ENCODE measurements at regions not wholly inside any gene's neighbourhood (a gene's known extent, or its start where the extent isn't known, plus 50 kb on each side); places are given as distances from the start of the nearest gene placed in this dataset.

- DNase-seq = no peak
Observed at GRCh38 chr18:43574974-43575373, 297.7 kb upstream of the SYT4 start.

- no peak for DNase-seq
Observed at GRCh38 chr18:43578211-43578610, 300.9 kb upstream of the SYT4 start.

- DNase-seq = peak; percentile 25
Observed at GRCh38 chr18:43578706-43579105, 301.4 kb upstream of the SYT4 start.

GRCh38 chr18:43581936-43582519 lies 304.7 kb upstream of the SYT4 start:
- no peak for DNase-seq

DNA sequence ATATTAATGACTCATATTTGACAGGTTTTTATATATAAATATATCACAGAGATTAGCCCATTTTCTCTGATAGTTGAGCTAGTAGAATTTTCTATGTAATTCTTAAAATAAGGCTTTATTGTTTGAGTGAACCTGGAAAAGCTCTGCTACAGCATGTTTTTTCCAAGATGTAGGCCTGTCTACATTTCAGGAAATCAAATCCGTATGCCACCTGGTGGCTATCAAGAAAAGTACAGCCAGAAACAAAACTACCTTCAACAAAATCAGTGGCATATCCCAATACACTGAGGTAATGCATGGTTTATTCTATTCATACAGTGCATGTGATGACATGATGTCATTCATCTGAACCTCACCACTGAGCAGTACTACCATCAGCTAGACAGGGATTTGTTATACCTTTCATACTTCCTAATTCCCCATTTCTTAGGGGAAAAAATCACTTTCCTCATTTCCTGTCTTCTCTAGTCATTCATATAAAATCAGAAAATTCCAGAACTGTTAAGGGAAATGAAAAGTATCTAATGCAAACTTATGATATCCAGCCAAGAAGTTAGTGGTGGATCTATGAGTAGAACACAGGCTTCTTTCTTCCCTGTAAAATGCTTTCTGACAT lies 310.4 kb upstream of the SYT4 start:
- DNase-seq = peak; percentile 80

GRCh38 chr18:43588838-43589237 lies 311.5 kb upstream of the SYT4 start:
- no peak for DNase-seq

GRCh38 chr18:43589611-43590151 lies 312.4 kb upstream of the SYT4 start:
- DNase-seq = no peak

DNA sequence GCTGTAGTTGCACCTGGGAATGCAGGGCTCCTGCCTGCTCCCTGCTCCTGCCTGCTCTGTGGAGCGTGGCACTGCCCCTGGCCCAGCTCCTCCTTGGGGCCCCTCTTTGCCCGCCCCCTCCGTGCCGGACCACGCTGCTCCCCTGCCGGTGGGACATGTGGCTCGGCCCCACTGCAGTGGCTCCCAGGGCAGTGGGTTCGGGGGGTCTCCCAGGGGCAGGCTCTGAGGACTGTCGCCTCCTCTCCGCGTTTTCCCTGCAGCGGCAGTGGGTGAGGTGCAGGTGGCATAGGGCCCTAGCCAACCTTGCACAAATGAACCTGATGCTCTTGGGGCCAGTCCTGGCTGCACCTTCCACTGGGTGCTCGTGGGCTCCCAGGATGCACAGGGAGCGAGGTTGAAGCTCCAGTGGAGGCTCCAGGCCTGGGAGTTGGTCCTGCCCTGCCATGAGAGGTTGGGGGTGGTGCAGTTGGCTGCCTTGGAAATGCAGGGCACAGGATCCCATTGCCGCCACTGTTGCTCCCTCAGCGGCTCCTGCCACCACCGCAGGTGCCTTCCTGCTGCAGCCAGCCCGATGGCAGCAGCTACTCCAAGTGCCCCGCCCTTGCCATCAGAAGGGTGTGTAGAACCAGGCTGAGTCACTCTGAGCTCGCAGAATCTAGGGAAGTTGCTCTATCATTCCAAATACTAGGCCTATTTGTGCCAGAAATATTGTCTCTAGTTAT lies 313.1 kb upstream of the SYT4 start:
- DNase-seq = peak; percentile 43

- no peak for DNase-seq
Observed at GRCh38 chr18:43592269-43592668, 315.0 kb upstream of the SYT4 start.

GRCh38 chr18:43596105-43596712 lies 318.9 kb upstream of the SYT4 start:
- DNase-seq = peak; percentile 79

DNA sequence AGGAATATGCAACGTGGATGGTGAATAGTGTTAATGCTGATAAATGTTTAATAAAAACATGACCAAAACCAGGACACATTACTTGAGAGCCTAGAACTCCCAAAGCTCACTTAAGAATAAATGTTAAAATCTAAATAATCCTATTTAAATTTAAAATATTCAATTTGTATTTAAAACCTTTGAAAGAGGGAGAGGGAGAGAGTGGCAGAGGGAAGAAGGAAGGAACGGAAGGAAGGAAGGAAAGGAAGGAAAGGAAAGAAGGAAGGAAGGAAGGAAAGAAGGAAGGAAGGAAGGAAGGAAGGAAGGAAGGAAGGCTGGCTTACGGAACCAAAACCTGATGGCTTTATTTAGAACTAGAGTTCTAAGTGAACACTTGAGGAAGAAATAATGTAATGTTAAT lies 324.1 kb upstream of the SYT4 start:
- no peak for DNase-seq

DNA sequence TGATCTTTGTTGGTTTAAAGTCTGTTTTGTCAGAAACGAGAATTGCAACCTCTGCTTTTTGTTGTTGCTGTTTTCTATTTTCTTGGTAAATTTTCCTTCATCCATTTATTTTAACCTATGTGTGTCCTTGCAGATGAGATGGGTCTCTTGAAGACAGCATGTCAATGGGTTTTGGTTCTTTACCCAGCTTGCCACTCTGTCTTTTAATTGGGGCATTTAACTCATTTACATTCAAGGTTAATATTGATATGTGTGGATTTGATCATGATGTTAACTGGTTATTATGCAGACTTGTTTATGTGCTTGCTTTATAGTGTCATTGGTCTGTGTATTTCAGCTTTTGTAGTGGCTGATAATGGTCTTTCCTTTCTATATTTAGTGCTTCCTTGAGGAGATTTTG lies 327.9 kb upstream of the SYT4 start:
- no peak for DNase-seq

DNA sequence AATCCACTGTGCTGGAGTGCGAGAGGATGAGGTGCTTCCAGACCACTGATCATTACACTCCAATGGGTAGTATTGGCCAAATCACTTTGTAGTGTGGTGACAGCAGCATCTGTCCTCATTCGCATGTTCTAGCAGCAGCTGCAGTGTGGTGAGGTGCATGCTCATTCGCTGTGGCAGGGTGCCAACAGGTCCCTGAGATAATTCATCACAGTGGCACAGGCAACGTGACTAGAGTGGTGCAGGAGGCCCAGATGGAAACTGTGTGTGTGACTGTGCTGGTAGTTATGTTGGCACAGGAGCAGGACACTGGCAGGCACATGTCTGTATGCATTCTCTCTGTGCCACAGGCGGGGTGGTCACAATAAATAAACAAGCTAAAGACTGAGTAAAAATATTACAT lies 329.5 kb upstream of the SYT4 start:
- DNase-seq = peak; percentile 74

- DNase-seq = peak; percentile 72
Observed at GRCh38 chr18:43620936-43621335, 343.6 kb upstream of the SYT4 start.

GRCh38 chr18:43622024-43622423 lies 344.7 kb upstream of the SYT4 start:
- DNase-seq = no peak

DNA sequence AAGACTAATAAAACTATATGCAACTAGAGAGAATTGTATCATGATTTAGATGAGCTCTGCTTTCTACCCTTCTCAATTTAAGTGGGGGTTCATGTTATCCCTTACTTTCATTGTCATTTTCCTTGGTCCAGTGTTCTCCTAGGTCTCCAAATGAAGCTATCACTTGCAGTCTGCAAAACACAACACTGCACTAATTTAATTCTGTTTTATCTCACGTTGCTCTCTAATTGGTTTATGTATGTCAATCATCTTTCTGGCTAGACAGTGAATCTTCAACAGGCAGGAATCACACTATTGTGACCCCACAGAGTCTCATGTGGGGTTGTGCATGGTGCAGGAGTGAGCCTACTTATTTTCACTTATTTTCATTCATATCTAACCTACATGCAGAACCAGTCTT lies 348.3 kb upstream of the SYT4 start:
- DNase-seq = no peak

GRCh38 chr18:43627848-43628530 lies 350.7 kb upstream of the SYT4 start:
- peak; percentile 19 for DNase-seq

DNA sequence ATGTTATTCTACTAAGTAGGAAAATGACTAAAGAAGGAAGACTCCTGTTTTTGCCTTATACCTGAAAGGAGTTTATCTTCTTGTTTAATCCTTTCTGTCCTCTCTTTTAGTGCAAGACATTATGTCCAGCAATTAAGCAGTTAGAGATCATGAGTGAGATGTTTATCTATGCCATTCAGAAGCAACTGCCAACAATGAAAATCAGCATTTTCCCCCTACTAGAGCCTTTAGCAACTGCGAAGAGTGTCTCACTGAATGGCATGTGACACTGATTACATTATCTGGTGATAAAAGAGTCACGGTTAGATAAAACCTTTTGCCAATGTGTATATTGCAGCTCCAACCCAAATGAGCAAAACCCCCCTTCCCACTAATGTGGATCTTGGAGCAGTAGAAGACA lies 357.7 kb upstream of the SYT4 start:
- no peak for DNase-seq

DNA sequence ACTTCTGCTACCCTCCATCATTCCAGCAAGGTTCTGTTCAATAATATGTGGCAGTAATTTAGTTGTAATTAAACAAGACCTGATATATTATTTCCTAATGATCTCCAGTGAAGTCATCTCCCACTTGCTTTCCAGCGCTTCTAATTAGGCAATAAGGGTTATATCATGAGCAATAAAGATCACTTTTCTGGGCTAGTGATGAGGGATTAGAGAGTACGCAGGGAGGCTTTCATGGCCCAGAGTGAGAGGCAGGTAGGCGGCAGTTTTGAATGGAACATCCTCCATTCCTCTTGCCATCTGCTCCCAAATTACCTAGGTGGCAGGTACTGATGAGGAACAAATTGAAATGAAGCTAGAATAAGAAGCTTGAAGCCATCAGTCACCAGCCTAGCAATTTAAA lies 358.1 kb upstream of the SYT4 start:
- DNase-seq = no peak

DNA sequence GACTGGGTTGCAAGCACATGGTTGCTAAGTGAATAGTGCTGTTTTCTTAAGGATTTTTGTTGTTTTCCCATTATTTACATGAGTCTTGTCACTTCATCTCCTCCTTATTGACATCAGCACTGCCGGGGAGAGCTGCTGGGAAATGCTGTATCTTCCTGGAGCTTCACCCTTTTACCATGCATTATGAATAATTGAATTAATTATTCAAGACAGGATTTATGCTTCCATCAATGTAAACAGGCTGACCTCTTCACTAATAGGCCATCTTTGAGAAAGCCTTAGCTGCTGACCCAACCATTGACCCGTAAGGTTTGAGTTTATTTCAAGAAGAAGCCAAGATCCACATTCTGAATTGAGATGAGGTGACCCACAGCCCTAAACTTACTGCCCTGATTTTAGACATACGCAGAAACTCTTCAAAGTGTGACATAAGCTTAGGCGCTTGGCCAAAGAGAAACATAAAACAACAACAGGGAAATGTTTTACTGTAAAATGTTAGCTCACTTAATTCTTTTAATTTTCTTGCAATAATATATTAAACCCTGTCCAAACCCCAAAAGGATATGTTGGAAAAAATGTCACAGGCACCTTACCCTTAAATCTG lies 365.5 kb upstream of the SYT4 start:
- no peak for DNase-seq

DNA sequence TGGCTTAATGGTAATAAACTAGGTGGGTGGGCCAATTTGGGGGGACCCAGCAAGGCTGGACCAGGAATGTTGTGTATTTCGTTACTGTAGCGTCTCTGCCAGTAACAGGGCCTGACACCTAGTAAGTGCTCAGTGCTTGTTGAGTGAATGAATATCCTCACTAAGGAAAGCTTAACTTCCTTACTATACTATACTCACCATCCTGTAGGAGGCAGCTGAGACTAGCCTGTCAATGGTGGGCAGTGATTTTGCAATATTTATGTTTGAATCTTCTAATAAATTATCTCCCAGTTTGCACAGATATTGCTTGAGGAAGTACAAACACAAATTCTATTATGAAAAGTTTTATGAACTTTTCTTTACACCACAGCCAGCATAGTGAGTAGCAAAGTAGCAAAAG lies 370.7 kb upstream of the SYT4 start:
- DNase-seq = no peak

- no peak for DNase-seq
Observed at GRCh38 chr18:43649649-43650357, 372.5 kb upstream of the SYT4 start.
